OCI-LY7 (cell line): ENCODE measurements at regions not wholly inside any gene's neighbourhood (a gene's known extent, or its start where the extent isn't known, plus 50 kb on each side); places are given as distances from the start of the nearest gene placed in this dataset.

Experiments
- CTCF ChIP-seq: fragments of 200-600 bp; sonication (generic); conservative IDR thresholded peaks from 2 replicates; pipeline ENCODE4 v1.5.1; 2014; ENCODE audit warnings: mild to moderate bottlenecking, antibody characterized with exemption, low read length, moderate library complexity, mixed read lengths
- EZH2phosphoT487 ChIP-seq: fragments of 200-600 bp; sonication (generic); IDR thresholded peaks from 2 replicates; pipeline ENCODE4 v1.6.1; 2018; ENCODE audit warnings: low read depth, borderline replicate concordance, mild to moderate bottlenecking, mixed run types, antibody characterized with exemption, low read length, moderate library complexity, mixed read lengths

- TF ChIP-seq CTCF (no peak), EZH2phosphoT487 (no peak)
Observed at GRCh38 chr13:108115738-108116137, 99.6 kb downstream of the LIG4 start.
